Neural crest cell (in vitro differentiated cells): ENCODE measurements at regions not wholly inside any gene's neighbourhood (a gene's known extent, or its start where the extent isn't known, plus 50 kb on each side); places are given as distances from the start of the nearest gene placed in this dataset.

Experiments used
- DNase-seq: peaks from one replicate; pipeline ENCODE4 v3.0.0; 2021; ENCODE audit warnings: low read depth, mixed read lengths, low spot score
- H3K27ac Mint-ChIP-seq: one replicate; pipeline ENCODE4 v1.8.0; 2021; ENCODE audit warnings: mild to moderate bottlenecking, mixed read lengths; ENCODE audit not compliant: unreplicated experiment
- H3K27me3 Mint-ChIP-seq: 2 replicates; pipeline ENCODE4 v1.8.0; 2021; ENCODE audit warnings: low read depth, mild to moderate bottlenecking, mixed read lengths
- H3K36me3 Mint-ChIP-seq: 2 replicates; pipeline ENCODE4 v1.8.0; 2021; ENCODE audit warnings: low read depth, mild to moderate bottlenecking, mixed read lengths
- H3K4me1 Mint-ChIP-seq: 2 replicates; pipeline ENCODE4 v1.8.0; 2021; ENCODE audit warnings: mixed read lengths
- H3K4me3 Mint-ChIP-seq: one replicate; pipeline ENCODE4 v1.8.0; 2021; ENCODE audit warnings: mild to moderate bottlenecking, mixed read lengths
- H3K9me3 Mint-ChIP-seq: 2 replicates; pipeline ENCODE4 v1.8.0; 2021; ENCODE audit warnings: mixed read lengths
- TF ChIP-seq, protein P1 (sequence below): fragments of 200-600 bp; sonication (generic); conservative IDR thresholded peaks from 2 replicates; pipeline ENCODE4 v1.5.0; 2021; ENCODE audit warnings: antibody characterized with exemption, mild to moderate bottlenecking

DNA sequence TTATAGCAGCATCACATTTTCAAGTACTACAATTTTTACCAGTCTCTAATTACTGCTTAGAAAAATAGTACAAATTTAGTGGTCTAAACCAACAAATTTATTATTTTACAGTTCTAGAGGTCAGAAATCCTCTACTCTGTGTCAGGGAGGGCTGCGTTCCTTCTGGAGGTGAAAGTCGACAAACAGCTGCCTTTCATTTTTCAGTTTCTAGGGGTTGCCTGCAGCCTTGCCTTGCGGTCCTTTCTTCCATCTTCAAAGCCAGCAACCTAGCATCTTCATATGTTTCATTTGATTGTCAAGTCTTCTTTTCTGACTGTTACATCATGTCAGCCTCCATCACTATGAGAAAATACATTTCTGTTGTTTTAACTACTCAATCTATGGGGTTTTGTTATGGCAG lies 1022.1 kb downstream of the CDH18 start:
- H3K36me3 Mint-ChIP-seq, result no peaks in the 10 kb centered on the region
- H3K27me3 Mint-ChIP-seq, result no peaks in the 10 kb centered on the region
- no peaks in the 10 kb centered on the region for H3K9me3 Mint-ChIP-seq
- DNase-seq, result no peak
- no peak overlapping the region for H3K27ac Mint-ChIP-seq
- TF ChIP-seq, protein P1, sequence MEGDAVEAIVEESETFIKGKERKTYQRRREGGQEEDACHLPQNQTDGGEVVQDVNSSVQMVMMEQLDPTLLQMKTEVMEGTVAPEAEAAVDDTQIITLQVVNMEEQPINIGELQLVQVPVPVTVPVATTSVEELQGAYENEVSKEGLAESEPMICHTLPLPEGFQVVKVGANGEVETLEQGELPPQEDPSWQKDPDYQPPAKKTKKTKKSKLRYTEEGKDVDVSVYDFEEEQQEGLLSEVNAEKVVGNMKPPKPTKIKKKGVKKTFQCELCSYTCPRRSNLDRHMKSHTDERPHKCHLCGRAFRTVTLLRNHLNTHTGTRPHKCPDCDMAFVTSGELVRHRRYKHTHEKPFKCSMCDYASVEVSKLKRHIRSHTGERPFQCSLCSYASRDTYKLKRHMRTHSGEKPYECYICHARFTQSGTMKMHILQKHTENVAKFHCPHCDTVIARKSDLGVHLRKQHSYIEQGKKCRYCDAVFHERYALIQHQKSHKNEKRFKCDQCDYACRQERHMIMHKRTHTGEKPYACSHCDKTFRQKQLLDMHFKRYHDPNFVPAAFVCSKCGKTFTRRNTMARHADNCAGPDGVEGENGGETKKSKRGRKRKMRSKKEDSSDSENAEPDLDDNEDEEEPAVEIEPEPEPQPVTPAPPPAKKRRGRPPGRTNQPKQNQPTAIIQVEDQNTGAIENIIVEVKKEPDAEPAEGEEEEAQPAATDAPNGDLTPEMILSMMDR, result no peak
- no peaks in the 10 kb centered on the region for H3K4me1 Mint-ChIP-seq
- H3K4me3 Mint-ChIP-seq, result no peak overlapping the region

DNA sequence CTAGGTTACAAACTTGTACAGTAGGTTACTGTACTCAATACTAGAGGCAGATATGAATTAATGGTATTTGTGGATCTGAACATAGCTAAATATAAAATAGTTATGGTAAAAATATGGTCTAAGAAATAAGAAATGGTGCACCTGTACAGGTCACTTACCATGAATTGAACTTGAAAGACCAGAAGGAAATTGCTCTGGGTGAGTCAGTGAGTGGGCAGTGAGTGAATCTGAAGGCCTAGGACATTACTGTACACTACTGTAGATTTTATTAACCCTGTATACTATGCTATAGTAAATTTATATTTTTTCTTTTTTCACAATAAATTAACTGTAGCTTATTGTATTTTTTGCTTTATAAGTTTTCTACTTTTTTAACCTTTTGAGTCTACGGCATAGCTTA lies 1020.4 kb downstream of the CDH18 start:
- Mint-ChIP-seq H3K4me3 (no peak overlapping the region), H3K27ac (no peak overlapping the region), H3K27me3 (no peaks in the 10 kb centered on the region), H3K9me3 (no peaks in the 10 kb centered on the region), H3K36me3 (no peaks in the 10 kb centered on the region), H3K4me1 (peaks cover 6% of the 10 kb centered on the region)
- TF ChIP-seq, protein P1, result no peak
- DNase-seq, result no peak

DNA sequence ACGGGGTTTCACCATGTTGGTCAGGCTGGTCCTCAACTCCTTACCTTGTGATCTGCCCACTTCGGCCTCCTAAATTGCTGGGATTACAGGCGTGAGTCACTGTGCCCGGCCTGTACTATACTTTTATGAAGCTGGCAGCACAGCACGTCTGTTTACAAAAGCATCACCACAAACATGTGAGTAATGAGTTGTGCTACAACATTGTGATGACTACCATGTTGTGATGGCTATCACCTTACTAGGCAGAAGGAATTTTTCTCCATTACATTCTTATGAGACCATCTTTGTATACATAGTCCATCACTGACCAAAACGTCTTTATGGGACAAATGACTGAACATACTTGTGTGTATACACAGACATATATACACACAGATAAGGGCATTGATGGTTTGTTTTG lies 1019.0 kb downstream of the CDH18 start:
- Mint-ChIP-seq H3K27ac (no peak overlapping the region), H3K4me3 (no peak overlapping the region), H3K27me3 (no peaks in the 10 kb centered on the region), H3K36me3 (no peaks in the 10 kb centered on the region), H3K9me3 (no peaks in the 10 kb centered on the region), H3K4me1 (peaks cover 6% of the 10 kb centered on the region)
- no peak for DNase-seq
- TF ChIP-seq, protein P1, result no peak

DNA sequence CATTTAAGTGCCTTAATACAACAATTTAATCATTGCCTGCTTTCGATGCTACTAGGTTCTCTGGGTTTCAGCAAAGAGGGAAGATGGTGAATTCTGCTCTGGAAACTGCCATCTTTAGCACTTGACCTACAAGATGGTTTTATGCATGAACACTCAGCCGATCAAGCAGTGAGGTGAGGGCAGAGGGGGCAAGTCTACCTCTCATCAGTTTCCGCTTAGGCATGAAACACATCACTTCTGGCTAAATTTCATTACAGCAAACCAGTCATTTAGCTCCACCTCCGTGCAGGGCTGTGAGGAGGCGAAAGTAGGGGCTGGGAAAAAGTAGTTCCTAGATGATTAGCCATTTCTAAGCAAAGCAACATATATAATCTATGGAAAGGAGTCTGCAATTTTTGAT lies 1018.0 kb downstream of the CDH18 start:
- Mint-ChIP-seq H3K27me3 (no peaks in the 10 kb centered on the region), H3K9me3 (no peaks in the 10 kb centered on the region), H3K4me1 (peaks cover 6% of the 10 kb centered on the region), H3K27ac (peak overlapping the region; percentile 43), H3K4me3 (no peak overlapping the region), H3K36me3 (no peaks in the 10 kb centered on the region)
- no peak for DNase-seq
- TF ChIP-seq, protein P1, result no peak

DNA sequence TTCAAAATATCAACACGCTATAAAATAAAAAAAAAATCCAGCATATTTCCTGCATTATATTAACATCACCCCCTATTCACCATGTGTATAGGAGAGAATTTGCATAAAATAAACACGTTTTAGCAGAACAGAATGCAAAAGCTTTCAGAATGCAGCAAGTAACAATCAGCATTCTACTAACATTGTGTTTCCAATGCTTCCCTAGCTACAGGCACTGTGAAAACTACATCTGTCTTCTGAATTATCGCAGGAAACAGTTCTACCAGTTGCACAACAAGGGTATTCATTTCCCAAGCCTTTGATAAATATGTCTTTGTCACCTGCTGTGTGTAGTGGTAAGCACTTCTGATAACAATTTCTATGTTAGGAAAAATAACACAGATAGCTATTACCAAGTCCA lies 1015.8 kb downstream of the CDH18 start:
- Mint-ChIP-seq H3K27me3 (no peaks in the 10 kb centered on the region), H3K4me3 (no peak overlapping the region), H3K4me1 (peaks cover 6% of the 10 kb centered on the region), H3K9me3 (no peaks in the 10 kb centered on the region), H3K27ac (no peak overlapping the region), H3K36me3 (no peaks in the 10 kb centered on the region)
- TF ChIP-seq, protein P1, result no peak
- no peak for DNase-seq

DNA sequence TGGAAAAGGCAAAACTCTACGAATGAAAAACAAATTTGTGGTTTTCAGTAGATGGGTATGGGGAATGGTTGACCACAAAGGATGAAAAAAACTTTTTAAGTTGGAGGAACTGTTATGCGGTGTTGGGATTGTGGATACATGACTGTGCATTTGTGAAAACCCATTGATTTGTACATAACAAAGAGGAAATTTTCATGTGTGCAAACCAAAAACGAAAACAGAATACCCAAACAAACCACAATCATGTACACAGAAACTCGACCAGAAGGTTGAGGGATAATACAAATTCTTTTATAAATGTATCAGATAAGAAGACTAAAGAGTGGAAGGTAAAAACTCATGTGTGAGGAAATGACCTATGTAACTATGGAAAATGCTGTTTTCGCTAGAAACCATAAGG lies 1012.4 kb downstream of the CDH18 start:
- H3K36me3 Mint-ChIP-seq, result no peaks in the 10 kb centered on the region
- no peaks in the 10 kb centered on the region for H3K9me3 Mint-ChIP-seq
- TF ChIP-seq, protein P1, result no peak
- no peaks in the 10 kb centered on the region for H3K27me3 Mint-ChIP-seq
- H3K4me3 Mint-ChIP-seq, result no peak overlapping the region
- H3K4me1 Mint-ChIP-seq, result peaks cover 6% of the 10 kb centered on the region
- DNase-seq, result no peak
- no peak overlapping the region for H3K27ac Mint-ChIP-seq
